Prostate gland (tissue), 2 donors: ENCODE measurements at regions not wholly inside any gene's neighbourhood (a gene's known extent, or its start where the extent isn't known, plus 50 kb on each side); places are given as distances from the start of the nearest gene placed in this dataset.

ENCODE experiments used
- DNase-seq: peaks from one replicate; pipeline ENCODE4 v3.0.0-alpha.2; 2019; ENCODE audit warnings: low spot score
- H3K27ac ChIP-seq, 2 donors: fragments of 200-600 bp; sonication (generic); 2 replicates each; pipeline ENCODE4 v1.5.1; 2017 to 2019
- H3K27me3 ChIP-seq: fragments of 200-600 bp; sonication (generic); replicated peaks from 2 replicates; pipeline ENCODE4 v1.5.1; 2019; ENCODE audit not compliant: insufficient read depth
- H3K36me3 ChIP-seq, 2 donors: fragments of 200-600 bp; sonication (generic); 1 replicate in 1 of 2; 2 replicates in 1 of 2; pipeline versions ENCODE4 v1.5.1 to v1.8.1; 2017 to 2019
- H3K4me1 ChIP-seq: fragments of 200-600 bp; sonication (generic); replicated peaks from 2 replicates; pipeline ENCODE4 v1.5.1; 2019
- H3K4me3 ChIP-seq, 2 donors: fragments of 200-600 bp; sonication (generic); 2 replicates each; pipeline ENCODE4 v1.5.1; 2017 to 2019
- H3K9me3 ChIP-seq: fragments of 200-600 bp; sonication (generic); 2 replicates; pipeline ENCODE4 v1.5.1; 2017
- CTCF ChIP-seq, 4 experiments: fragments of 200-600 bp in 2 of 4; fragments of 450-650 bp in 2 of 4; sonication (generic) in 2 of 4; IDR thresholded peaks; 1 replicate in 3 of 4; 2 replicates in 1 of 4; pipeline ENCODE4 v1.5.1; 2016 to 2019; ENCODE audit warnings: antibody characterized with exemption in 4 of 4, mild to moderate bottlenecking in 2 of 4, moderate library complexity in 2 of 4
- POLR2A ChIP-seq: fragments of 450-650 bp; IDR thresholded peaks from one replicate; pipeline ENCODE4 v1.6.1; 2016; ENCODE audit warnings: antibody characterized with exemption, mild to moderate bottlenecking
- POLR2AphosphoS5 ChIP-seq: sonication (generic); formaldehyde crosslinking; IDR thresholded peaks from one replicate; pipeline ENCODE4 v1.6.1; 2017; ENCODE audit warnings: antibody characterized with exemption
- WGBS: methylation state at CpG from one replicate; pipeline ENCODE4 v1.1.5; 2018; 5-methylcytosine and 5-hydroxymethylcytosine counted together
- intact Hi-C: fragments of 100-400 bp; cut with DNase I; formaldehyde crosslinking; loops from one replicate; pipeline ENCODE4 v1.14.2; 2022

DNA sequence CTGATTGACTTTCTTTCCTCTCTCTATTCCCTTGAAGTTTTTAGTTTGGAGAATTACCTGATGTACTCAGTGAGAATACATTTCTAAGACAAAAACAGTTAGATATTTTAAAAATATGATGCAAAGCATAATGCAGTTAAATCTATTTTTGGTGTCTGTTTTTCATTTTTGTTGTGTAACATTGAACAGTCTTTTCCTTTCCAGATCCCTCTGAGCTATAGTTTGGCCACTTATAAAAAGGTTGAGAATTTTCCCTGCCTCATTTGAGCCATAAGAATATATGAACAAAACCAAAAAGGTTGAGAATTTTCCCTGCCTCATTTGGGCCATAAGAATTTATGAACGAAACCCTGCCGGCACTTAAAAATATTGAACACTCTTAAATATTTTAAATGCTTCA is 57.0 kb upstream of the IPO5 start:
- Histone ChIP-seq H3K27me3 (no peaks in the 10 kb centered on the region), H3K4me1 (no peaks in the 10 kb centered on the region), H3K9me3 (no peaks in the 10 kb centered on the region), H3K4me3 (no peak overlapping the region), H3K36me3 (no peaks in the 10 kb centered on the region), H3K27ac (no peak overlapping the region)
- WGBS: 96% methylated on average over 2 of the region's 2 CpGs
- no peak for TF ChIP-seq CTCF (IDR thresholded peaks at IDR 0.05)
- no peak for TF ChIP-seq POLR2AphosphoS5
- no peak for TF ChIP-seq POLR2A
- DNase-seq: no peak
- intact Hi-C loops: no loop called here

- intact Hi-C loops: no loop called here
- H3K27ac ChIP-seq: no peak overlapping the region
- 79% methylated on average over 1 of the region's 1 CpG for WGBS
- H3K9me3 ChIP-seq: no peaks in the 10 kb centered on the region
- TF ChIP-seq CTCF (IDR thresholded peaks at IDR 0.05): no peak
- no peak for TF ChIP-seq POLR2A
- TF ChIP-seq POLR2AphosphoS5: no peak
- H3K36me3 ChIP-seq: no peaks in the 10 kb centered on the region
- no peaks in the 10 kb centered on the region for H3K27me3 ChIP-seq
- H3K4me3 ChIP-seq: no peak overlapping the region
- H3K4me1 ChIP-seq: no peaks in the 10 kb centered on the region
- DNase-seq: no peak
Observed at GRCh38 chr13:97901716-97902115, 51.8 kb upstream of the IPO5 start.
